GM21576 (cell line): ENCODE measurements at regions not wholly inside any gene's neighbourhood (a gene's known extent, or its start where the extent isn't known, plus 50 kb on each side); places are given as distances from the start of the nearest gene placed in this dataset.

ENCODE experiments used
- ATAC-seq: cut with Tn5 transposase; IDR thresholded peaks from one replicate; pipeline ENCODE4 v1.9.1; 2021; ENCODE audit warnings: mild to moderate bottlenecking, moderate library complexity; ENCODE audit not compliant: unreplicated experiment

- ATAC-seq: no peak
Observed at GRCh38 chr9:108217431-108218349, 638.1 kb downstream of the ACTL7B start.

GRCh38 chr9:108213511-108213910 is 642.3 kb downstream of the ACTL7B start:
- no peak for ATAC-seq

- ATAC-seq: no peak
Observed at GRCh38 chr9:108212184-108212583, 643.6 kb downstream of the ACTL7B start.

GRCh38 chr9:108211411-108211955 is 644.3 kb downstream of the ACTL7B start:
- ATAC-seq: no peak

GRCh38 chr9:108209132-108209685 is 646.6 kb downstream of the ACTL7B start:
- no peak for ATAC-seq

GRCh38 chr9:108207561-108208165 is 648.1 kb downstream of the ACTL7B start:
- no peak for ATAC-seq

GRCh38 chr9:108205276-108205675 is 650.5 kb downstream of the ACTL7B start:
- ATAC-seq: no peak

GRCh38 chr9:108197899-108198298 is 657.9 kb downstream of the ACTL7B start:
- no peak for ATAC-seq

- no peak for ATAC-seq
Observed at GRCh38 chr9:108197008-108197365, 658.8 kb downstream of the ACTL7B start.

- no peak for ATAC-seq
Observed at GRCh38 chr9:108196332-108197007, 659.3 kb downstream of the ACTL7B start.

GRCh38 chr9:108194154-108194553 is 661.6 kb downstream of the ACTL7B start:
- no peak for ATAC-seq

- no peak for ATAC-seq
Observed at GRCh38 chr9:108193026-108193710, 662.6 kb downstream of the ACTL7B start.

- ATAC-seq: no peak
Observed at GRCh38 chr9:108191065-108191464, 664.7 kb downstream of the ACTL7B start.

- ATAC-seq: no peak
Observed at GRCh38 chr9:108188976-108189375, 666.8 kb downstream of the ACTL7B start.

- no peak for ATAC-seq
Observed at GRCh38 chr9:108188482-108188881, 667.3 kb downstream of the ACTL7B start.

- ATAC-seq: no peak
Observed at GRCh38 chr9:108186642-108187395, 669.0 kb downstream of the ACTL7B start.

GRCh38 chr9:108185613-108186012 is 670.2 kb downstream of the ACTL7B start:
- no peak for ATAC-seq

GRCh38 chr9:108184941-108185340 is 670.8 kb downstream of the ACTL7B start:
- ATAC-seq: no peak

GRCh38 chr9:108184009-108184408 is 671.8 kb downstream of the ACTL7B start:
- ATAC-seq: no peak

GRCh38 chr9:108182950-108183381 is 672.8 kb downstream of the ACTL7B start:
- ATAC-seq: peak; percentile 68
